ENCODE measurements at regions not wholly inside any gene's neighbourhood (a gene's known extent, or its start where the extent isn't known, plus 50 kb on each side); places are given as distances from the start of the nearest gene placed in this dataset.

DNA sequence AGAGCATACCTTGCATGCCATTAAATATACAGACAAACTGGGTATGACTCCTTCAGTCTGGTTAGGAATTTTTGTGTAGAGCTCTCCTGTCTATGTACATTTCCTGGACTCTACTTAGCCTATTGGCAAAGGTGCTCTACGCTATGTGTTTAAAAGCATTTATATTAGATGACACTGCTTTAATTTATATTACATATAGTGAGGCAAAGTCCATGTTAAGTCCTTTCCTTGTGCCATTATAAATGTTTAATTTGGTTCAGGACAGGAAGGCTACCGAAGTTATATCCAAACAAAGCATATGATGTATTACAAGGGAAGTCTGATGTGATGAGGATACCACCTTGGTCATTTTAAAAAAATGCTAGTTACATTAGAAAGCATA, 117.4 kb upstream of the RAB27B start:
- Histone ChIP-seq H3K9me2 (replicated peaks; ENCODE audit: control insufficient read depth, low read length) (no peaks in the 10 kb centered on the region), H3K4me2 (ENCODE audit: low read length) (no peak overlapping the region), H3K27ac (ENCODE audit: low read depth, low read length) (no peak overlapping the region), H3K79me2 (ENCODE audit: control insufficient read depth, low read length) (no peaks in the 10 kb centered on the region), H3K36me3 (ENCODE audit: control insufficient read depth, low read length) (no peaks in the 10 kb centered on the region), H3K9me3 (ENCODE audit: control insufficient read depth, insufficient read depth, low read length) (no peaks in the 10 kb centered on the region), H3K4me3 (ENCODE audit: low read length) (no peak overlapping the region), H3F3A (ENCODE audit: control insufficient read depth, insufficient read depth) (no peaks in the 10 kb centered on the region), H3K27me3 (ENCODE audit: control insufficient read depth, low read length) (no peaks in the 10 kb centered on the region), H4K20me1 (ENCODE audit: control insufficient read depth, insufficient read depth, low read depth, low read length) (no peaks in the 10 kb centered on the region), H3K4me1 (ENCODE audit: control insufficient read depth, low read length) (no peaks in the 10 kb centered on the region)
- TF ChIP-seq, protein P1, sequence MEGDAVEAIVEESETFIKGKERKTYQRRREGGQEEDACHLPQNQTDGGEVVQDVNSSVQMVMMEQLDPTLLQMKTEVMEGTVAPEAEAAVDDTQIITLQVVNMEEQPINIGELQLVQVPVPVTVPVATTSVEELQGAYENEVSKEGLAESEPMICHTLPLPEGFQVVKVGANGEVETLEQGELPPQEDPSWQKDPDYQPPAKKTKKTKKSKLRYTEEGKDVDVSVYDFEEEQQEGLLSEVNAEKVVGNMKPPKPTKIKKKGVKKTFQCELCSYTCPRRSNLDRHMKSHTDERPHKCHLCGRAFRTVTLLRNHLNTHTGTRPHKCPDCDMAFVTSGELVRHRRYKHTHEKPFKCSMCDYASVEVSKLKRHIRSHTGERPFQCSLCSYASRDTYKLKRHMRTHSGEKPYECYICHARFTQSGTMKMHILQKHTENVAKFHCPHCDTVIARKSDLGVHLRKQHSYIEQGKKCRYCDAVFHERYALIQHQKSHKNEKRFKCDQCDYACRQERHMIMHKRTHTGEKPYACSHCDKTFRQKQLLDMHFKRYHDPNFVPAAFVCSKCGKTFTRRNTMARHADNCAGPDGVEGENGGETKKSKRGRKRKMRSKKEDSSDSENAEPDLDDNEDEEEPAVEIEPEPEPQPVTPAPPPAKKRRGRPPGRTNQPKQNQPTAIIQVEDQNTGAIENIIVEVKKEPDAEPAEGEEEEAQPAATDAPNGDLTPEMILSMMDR (IDR thresholded peaks at IDR 0.05; ENCODE audit: low read depth, low read length, poor library complexity, severe bottlenecking), result no peak
- no peak for TF ChIP-seq EZH2phosphoT487 (IDR thresholded peaks at IDR 0.05; ENCODE audit: borderline replicate concordance, low read length)

DNA sequence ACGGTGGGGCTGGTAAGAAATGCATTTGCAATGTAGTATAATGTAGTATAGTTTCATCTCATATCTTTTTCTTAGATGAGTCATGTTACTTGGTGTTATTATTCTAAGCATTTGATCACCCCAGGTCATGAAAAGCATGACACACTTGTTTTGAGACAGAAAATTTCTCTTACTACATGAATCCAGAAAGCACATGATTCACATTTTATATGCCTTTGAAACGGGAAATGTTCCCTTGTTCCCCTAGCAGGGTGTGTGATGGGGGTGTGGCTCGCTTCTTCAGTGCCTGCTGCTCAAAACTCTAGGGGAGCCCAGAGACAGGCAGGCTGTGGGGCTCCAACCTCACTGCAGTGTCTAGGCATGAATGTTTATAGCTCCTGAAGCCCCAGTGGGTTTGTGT, 116.0 kb upstream of the RAB27B start:
- no peaks in the 10 kb centered on the region for H3K9me3 ChIP-seq (ENCODE audit: control insufficient read depth, insufficient read depth, low read length)
- no peak overlapping the region for H3K27ac ChIP-seq (ENCODE audit: low read depth, low read length)
- TF ChIP-seq EZH2phosphoT487 (IDR thresholded peaks at IDR 0.05; ENCODE audit: borderline replicate concordance, low read length), result no peak
- TF ChIP-seq, protein P1 (IDR thresholded peaks at IDR 0.05; ENCODE audit: low read depth, low read length, poor library complexity, severe bottlenecking), result no peak
- no peaks in the 10 kb centered on the region for H3K27me3 ChIP-seq (ENCODE audit: control insufficient read depth, low read length)
- H3K79me2 ChIP-seq (ENCODE audit: control insufficient read depth, low read length), result no peaks in the 10 kb centered on the region
- H3K4me1 ChIP-seq (ENCODE audit: control insufficient read depth, low read length), result no peaks in the 10 kb centered on the region
- H3K9me2 ChIP-seq (replicated peaks; ENCODE audit: control insufficient read depth, low read length), result no peaks in the 10 kb centered on the region
- no peaks in the 10 kb centered on the region for H3F3A ChIP-seq (ENCODE audit: control insufficient read depth, insufficient read depth)
- no peaks in the 10 kb centered on the region for H4K20me1 ChIP-seq (ENCODE audit: control insufficient read depth, insufficient read depth, low read depth, low read length)
- H3K36me3 ChIP-seq (ENCODE audit: control insufficient read depth, low read length), result no peaks in the 10 kb centered on the region
- H3K4me2 ChIP-seq (ENCODE audit: low read length), result no peak overlapping the region
- H3K4me3 ChIP-seq (ENCODE audit: low read length), result no peak overlapping the region

DNA sequence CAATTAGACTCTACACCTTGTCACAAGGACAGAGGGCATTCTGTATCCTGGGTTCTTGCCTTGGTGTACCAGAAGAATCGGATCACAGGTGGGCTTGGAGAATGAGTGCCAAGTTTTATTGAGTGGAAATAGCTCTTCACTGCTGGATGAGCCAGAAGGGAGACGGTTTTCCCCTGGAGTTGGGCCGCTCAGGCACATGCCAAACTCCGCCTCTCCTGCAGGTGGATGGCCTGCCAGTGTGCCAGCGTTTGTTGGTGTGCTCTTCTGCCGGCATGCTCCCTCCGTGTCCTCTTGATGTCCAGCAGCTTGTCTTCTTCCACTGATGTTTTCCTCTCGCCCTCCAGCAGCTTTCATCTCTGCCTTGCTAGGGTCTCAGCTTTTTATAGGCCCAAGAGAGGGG, 115.5 kb upstream of the RAB27B start:
- Histone ChIP-seq H3K4me1 (ENCODE audit: control insufficient read depth, low read length) (no peaks in the 10 kb centered on the region), H3K27ac (ENCODE audit: low read depth, low read length) (no peak overlapping the region), H3K79me2 (ENCODE audit: control insufficient read depth, low read length) (no peaks in the 10 kb centered on the region), H3K9me2 (replicated peaks; ENCODE audit: control insufficient read depth, low read length) (no peaks in the 10 kb centered on the region), H3K4me2 (ENCODE audit: low read length) (no peak overlapping the region), H3K9me3 (ENCODE audit: control insufficient read depth, insufficient read depth, low read length) (no peaks in the 10 kb centered on the region), H3K27me3 (ENCODE audit: control insufficient read depth, low read length) (peaks cover 2% of the 10 kb centered on the region; the same call in 1 of the 2 replicates), H3K4me3 (ENCODE audit: low read length) (no peak overlapping the region), H3F3A (ENCODE audit: control insufficient read depth, insufficient read depth) (no peaks in the 10 kb centered on the region), H4K20me1 (ENCODE audit: control insufficient read depth, insufficient read depth, low read depth, low read length) (no peaks in the 10 kb centered on the region), H3K36me3 (ENCODE audit: control insufficient read depth, low read length) (no peaks in the 10 kb centered on the region)
- no peak for TF ChIP-seq EZH2phosphoT487 (IDR thresholded peaks at IDR 0.05; ENCODE audit: borderline replicate concordance, low read length)
- TF ChIP-seq, protein P1 (IDR thresholded peaks at IDR 0.05; ENCODE audit: low read depth, low read length, poor library complexity, severe bottlenecking), result no peak

DNA sequence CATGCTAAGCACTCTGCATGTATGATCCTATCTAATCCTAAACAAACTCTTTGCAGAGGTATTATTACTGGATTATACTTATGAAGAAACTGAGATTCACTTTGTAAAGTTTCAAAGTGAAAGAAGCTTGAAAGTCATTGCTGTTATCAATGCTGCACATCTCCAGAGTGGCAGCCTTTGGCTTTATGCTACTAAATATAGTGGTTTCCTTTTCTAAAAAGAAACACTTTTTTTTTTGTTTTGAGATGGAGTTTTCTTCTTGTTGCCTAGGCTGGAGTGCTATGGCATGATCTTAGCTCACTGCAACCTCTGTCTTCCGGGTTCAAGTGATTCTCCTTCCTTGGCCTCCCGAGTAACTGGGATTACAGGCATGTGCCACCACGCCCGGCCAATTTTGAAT, 114.9 kb upstream of the RAB27B start:
- Histone ChIP-seq H3K4me1 (ENCODE audit: control insufficient read depth, low read length) (no peaks in the 10 kb centered on the region), H4K20me1 (ENCODE audit: control insufficient read depth, insufficient read depth, low read depth, low read length) (no peaks in the 10 kb centered on the region)

More for the DNA sequence above, 114.9 kb upstream of the RAB27B start:
- H3K4me3 ChIP-seq (ENCODE audit: low read length), result no peak overlapping the region
- H3F3A ChIP-seq (ENCODE audit: control insufficient read depth, insufficient read depth), result no peaks in the 10 kb centered on the region
- no peaks in the 10 kb centered on the region for H3K9me3 ChIP-seq (ENCODE audit: control insufficient read depth, insufficient read depth, low read length)
- H3K4me2 ChIP-seq (ENCODE audit: low read length), result no peak overlapping the region
- H3K9me2 ChIP-seq (replicated peaks; ENCODE audit: control insufficient read depth, low read length), result no peaks in the 10 kb centered on the region
- H3K79me2 ChIP-seq (ENCODE audit: control insufficient read depth, low read length), result no peaks in the 10 kb centered on the region
- H3K36me3 ChIP-seq (ENCODE audit: control insufficient read depth, low read length), result no peaks in the 10 kb centered on the region
- peaks cover 7% of the 10 kb centered on the region; the same call in 1 of the 2 replicates for H3K27me3 ChIP-seq (ENCODE audit: control insufficient read depth, low read length)
- no peak overlapping the region for H3K27ac ChIP-seq (ENCODE audit: low read depth, low read length)
- TF ChIP-seq EZH2phosphoT487 (IDR thresholded peaks at IDR 0.05; ENCODE audit: borderline replicate concordance, low read length), result no peak
- TF ChIP-seq, protein P1 (IDR thresholded peaks at IDR 0.05; ENCODE audit: low read depth, low read length, poor library complexity, severe bottlenecking), result no peak
